HEK293 (cell line): ENCODE measurements at regions not wholly inside any gene's neighbourhood (a gene's known extent, or its start where the extent isn't known, plus 50 kb on each side); places are given as distances from the start of the nearest gene placed in this dataset.
"Not testable (repeated sequence)": the region's sequence is repeated elsewhere in the genome, so short reads cannot be mapped to it uniquely, and the experiment has no call there.

Source experiments
- CTCF ChIA-PET: fragments of 350-600 bp; formaldehyde crosslinking; extraction: SDS; loops from one replicate; lab custom pipeline; 2021; ENCODE audit warnings: antibody characterized with exemption; lab: Yijun Ruan, JAX
- POLR2A ChIA-PET: fragments of 300-600 bp; formaldehyde crosslinking; extraction: SDS; loops from one replicate; lab custom pipeline; 2020; ENCODE audit warnings: antibody characterized with exemption, inconsistent platforms; lab: Yijun Ruan, JAX
- H3K27ac ChIP-seq: fragments of 200-500 bp; sonication (Bioruptor generic); 2 replicates; pipeline ENCODE4 v1.5.1; 2014; ENCODE audit warnings: low read depth, low read length, control low read depth, inconsistent platforms; ENCODE audit errors: extremely low read depth
- H3K36me3 ChIP-seq, 2 experiments: fragments of 200-500 bp in 1 of 2; sonication (Bioruptor generic) in 1 of 2; 1 replicate in 1 of 2; 2 replicates in 1 of 2; pipeline ENCODE4 v1.5.1; 2014 to 2017; ENCODE audit warnings: inconsistent platforms in 2 of 2, low read length in 2 of 2; ENCODE audit not compliant: control insufficient read depth in 2 of 2, insufficient read depth in 1 of 2
- H3K4me1 ChIP-seq: fragments of 200-500 bp; sonication (Bioruptor generic); 2 replicates; pipeline ENCODE4 v1.5.1; 2014; ENCODE audit warnings: mild to moderate bottlenecking, low read length, inconsistent platforms; ENCODE audit not compliant: control insufficient read depth, insufficient read depth
- H3K4me3 ChIP-seq: 2 replicates; pipeline ENCODE4 v1.5.1; 2011; ENCODE audit warnings: low read depth, mild to moderate bottlenecking, control low read depth, low read length, moderate library complexity
- H3K9me3 ChIP-seq: fragments of 200-500 bp; sonication (Bioruptor generic); 2 replicates; pipeline ENCODE4 v1.5.1; 2014; ENCODE audit warnings: low read depth, low read length, inconsistent platforms; ENCODE audit not compliant: control insufficient read depth, insufficient read depth
- ZBTB20 ChIP-seq: fragments of 450-650 bp; formaldehyde crosslinking; IDR thresholded peaks from 2 replicates; pipeline ENCODE4 v1.5.1; 2016; ENCODE audit warnings: missing biosample characterization, missing genetic modification characterization
- ZEB2 ChIP-seq: fragments of 450-650 bp; formaldehyde crosslinking; IDR thresholded peaks from 2 replicates; pipeline ENCODE4 v1.5.1; 2016; ENCODE audit warnings: missing biosample characterization, missing genetic modification characterization
- ZNF274 ChIP-seq, 2 experiments: fragments of 200-500 bp in 1 of 2; fragments of 450-650 bp in 1 of 2; sonication (Bioruptor generic) in 1 of 2; formaldehyde crosslinking in 1 of 2; IDR thresholded peaks; 2 replicates each; pipeline versions ENCODE4 v1.5.1 to v1.6.1; 2014 to 2016; ENCODE audit warnings: borderline replicate concordance in 1 of 2, inconsistent platforms in 1 of 2, low read length in 1 of 2, missing biosample characterization in 1 of 2, missing genetic modification characterization in 1 of 2
- ZNF404 ChIP-seq: fragments of 450-650 bp; formaldehyde crosslinking; IDR thresholded peaks from 2 replicates; pipeline ENCODE4 v1.5.1; 2017; ENCODE audit warnings: missing biosample characterization, missing genetic modification characterization
- ZNF501 ChIP-seq: fragments of 450-650 bp; formaldehyde crosslinking; IDR thresholded peaks from 2 replicates; pipeline ENCODE4 v1.5.1; 2016; ENCODE audit warnings: missing biosample characterization, missing genetic modification characterization
- ZNF555 ChIP-seq: fragments of 450-650 bp; formaldehyde crosslinking; conservative IDR thresholded peaks from 2 replicates; pipeline ENCODE4 v1.5.1; 2017; ENCODE audit warnings: missing biosample characterization, mild to moderate bottlenecking, missing genetic modification characterization, inconsistent platforms
- ZNF654 ChIP-seq: fragments of 450-650 bp; formaldehyde crosslinking; IDR thresholded peaks from 2 replicates; pipeline ENCODE4 v1.5.1; 2016; ENCODE audit warnings: low read depth, missing biosample characterization, missing genetic modification characterization
- TF ChIP-seq, protein P1 (sequence below): fragments of 450-650 bp; formaldehyde crosslinking; IDR thresholded peaks from 2 replicates; pipeline ENCODE4 v1.5.1; 2016; ENCODE audit warnings: missing biosample characterization, missing genetic modification characterization
- TF ChIP-seq, protein P2 (sequence below): fragments of 450-650 bp; formaldehyde crosslinking; IDR thresholded peaks from 2 replicates; pipeline ENCODE4 v1.5.1; 2016; ENCODE audit warnings: missing biosample characterization, missing genetic modification characterization, low read depth
- TF ChIP-seq, protein P3 (sequence below): fragments of 450-650 bp; formaldehyde crosslinking; IDR thresholded peaks from 2 replicates; pipeline ENCODE4 v1.5.1; 2016; ENCODE audit warnings: missing biosample characterization, missing genetic modification characterization
- TF ChIP-seq, protein P4 (sequence below): fragments of 450-650 bp; formaldehyde crosslinking; IDR thresholded peaks from 2 replicates; pipeline ENCODE4 v1.5.1; 2017; ENCODE audit warnings: missing biosample characterization, missing genetic modification characterization

DNA sequence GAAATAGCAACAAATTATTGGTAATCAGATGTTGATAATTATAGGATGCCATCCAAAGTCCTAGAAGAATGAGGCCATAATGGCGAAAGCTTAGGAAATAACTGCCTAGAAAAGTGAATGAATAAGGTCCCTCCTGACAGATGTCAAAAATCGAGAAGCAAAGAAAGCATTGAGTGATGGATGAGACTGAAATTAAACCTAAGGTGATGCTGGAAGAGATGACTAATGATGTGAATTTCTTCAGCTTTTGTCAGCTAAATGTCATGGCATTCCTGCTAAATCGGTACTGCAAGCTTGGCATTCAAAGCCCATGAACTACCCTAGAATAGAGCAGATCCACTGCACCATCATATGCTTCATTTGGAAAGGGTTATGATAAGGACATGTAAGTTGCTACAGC is 74.8 kb upstream of the RGPD4 start (continued):
- TF ChIP-seq, protein P1, sequence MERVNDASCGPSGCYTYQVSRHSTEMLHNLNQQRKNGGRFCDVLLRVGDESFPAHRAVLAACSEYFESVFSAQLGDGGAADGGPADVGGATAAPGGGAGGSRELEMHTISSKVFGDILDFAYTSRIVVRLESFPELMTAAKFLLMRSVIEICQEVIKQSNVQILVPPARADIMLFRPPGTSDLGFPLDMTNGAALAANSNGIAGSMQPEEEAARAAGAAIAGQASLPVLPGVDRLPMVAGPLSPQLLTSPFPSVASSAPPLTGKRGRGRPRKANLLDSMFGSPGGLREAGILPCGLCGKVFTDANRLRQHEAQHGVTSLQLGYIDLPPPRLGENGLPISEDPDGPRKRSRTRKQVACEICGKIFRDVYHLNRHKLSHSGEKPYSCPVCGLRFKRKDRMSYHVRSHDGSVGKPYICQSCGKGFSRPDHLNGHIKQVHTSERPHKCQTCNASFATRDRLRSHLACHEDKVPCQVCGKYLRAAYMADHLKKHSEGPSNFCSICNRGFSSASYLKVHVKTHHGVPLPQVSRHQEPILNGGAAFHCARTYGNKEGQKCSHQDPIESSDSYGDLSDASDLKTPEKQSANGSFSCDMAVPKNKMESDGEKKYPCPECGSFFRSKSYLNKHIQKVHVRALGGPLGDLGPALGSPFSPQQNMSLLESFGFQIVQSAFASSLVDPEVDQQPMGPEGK (tag by site-specific recombination), result no peak
- no peak for TF ChIP-seq ZNF404 (tag by site-specific recombination)
- TF ChIP-seq ZNF274 (IDR thresholded peaks at IDR 0.05; ENCODE audit: low read length), result no peak
- no peak for TF ChIP-seq ZNF274 (tag by site-specific recombination; IDR thresholded peaks at IDR 0.05; ENCODE audit: borderline replicate concordance)
- TF ChIP-seq, all 188 proteins: peak for 0

DNA sequence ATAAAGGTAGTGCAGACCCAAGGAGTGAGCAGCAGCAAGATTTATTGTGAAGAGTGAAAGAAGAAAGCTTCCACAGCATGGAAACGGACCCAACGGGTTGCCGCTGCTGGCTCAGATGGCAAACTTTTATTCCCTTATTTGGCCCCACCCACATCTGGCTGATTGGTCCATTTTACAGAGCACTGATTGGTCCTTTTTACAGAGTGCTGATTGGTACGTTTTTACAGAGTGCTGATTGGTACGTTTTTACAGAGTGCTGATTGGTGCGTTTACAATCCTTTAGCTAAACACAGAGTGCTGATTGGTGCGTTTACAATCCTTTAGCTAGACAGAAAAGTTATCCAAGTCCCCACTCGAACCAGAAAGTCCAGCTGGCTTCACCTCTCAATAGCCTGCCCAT is 72.9 kb upstream of the RGPD4 start:
- H3K27ac ChIP-seq, H3K4me1 ChIP-seq, POLR2A ChIA-PET, H3K9me3 ChIP-seq, H3K4me3 ChIP-seq, H3K36me3 ChIP-seq: not testable (repeated sequence)
- CTCF ChIA-PET, result interaction anchor here (0.6 kb wide), 1 partner anchor 551 kb away, joined by 3 read pairs; no protein-coding TSS in a partner anchor

DNA sequence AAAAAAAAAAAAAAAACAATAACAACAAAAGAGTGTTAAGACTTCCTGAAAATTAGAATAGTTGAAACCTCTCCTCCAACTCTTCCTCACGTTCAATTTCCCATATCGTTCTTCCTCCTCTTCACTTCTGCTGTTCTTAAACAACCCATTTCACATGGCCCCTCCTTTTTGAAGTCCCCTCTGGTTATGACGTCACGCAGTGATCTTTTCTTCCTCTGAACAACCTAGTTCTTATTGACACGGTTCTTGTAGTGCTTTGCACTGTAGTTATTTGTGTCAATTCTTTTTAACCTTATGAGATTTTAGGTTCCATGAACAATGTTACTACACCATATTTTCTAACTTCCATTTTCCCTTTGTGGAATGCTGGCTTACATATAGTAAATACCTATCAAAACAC is 69.5 kb upstream of the RGPD4 start:
- POLR2A ChIA-PET, result no interaction called here
- CTCF ChIA-PET, result no interaction called here
- H3K4me1 ChIP-seq, result no peaks in the 10 kb centered on the region
- no peak overlapping the region for H3K4me3 ChIP-seq
- H3K27ac ChIP-seq, result no peak overlapping the region
- H3K9me3 ChIP-seq, result no peaks in the 10 kb centered on the region
- TF ChIP-seq, protein P1 (tag by site-specific recombination), result no peak
- TF ChIP-seq ZNF555 (tag by site-specific recombination) (no peak), ZNF654 (tag by site-specific recombination) (no peak)
- TF ChIP-seq, protein P2, sequence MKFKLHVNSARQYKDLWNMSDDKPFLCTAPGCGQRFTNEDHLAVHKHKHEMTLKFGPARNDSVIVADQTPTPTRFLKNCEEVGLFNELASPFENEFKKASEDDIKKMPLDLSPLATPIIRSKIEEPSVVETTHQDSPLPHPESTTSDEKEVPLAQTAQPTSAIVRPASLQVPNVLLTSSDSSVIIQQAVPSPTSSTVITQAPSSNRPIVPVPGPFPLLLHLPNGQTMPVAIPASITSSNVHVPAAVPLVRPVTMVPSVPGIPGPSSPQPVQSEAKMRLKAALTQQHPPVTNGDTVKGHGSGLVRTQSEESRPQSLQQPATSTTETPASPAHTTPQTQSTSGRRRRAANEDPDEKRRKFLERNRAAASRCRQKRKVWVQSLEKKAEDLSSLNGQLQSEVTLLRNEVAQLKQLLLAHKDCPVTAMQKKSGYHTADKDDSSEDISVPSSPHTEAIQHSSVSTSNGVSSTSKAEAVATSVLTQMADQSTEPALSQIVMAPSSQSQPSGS (tag by site-specific recombination), result 0 out of 2 replicates have a peak, but pooled peaks have one; percentile 37
- no peaks in the 10 kb centered on the region for H3K36me3 ChIP-seq

DNA sequence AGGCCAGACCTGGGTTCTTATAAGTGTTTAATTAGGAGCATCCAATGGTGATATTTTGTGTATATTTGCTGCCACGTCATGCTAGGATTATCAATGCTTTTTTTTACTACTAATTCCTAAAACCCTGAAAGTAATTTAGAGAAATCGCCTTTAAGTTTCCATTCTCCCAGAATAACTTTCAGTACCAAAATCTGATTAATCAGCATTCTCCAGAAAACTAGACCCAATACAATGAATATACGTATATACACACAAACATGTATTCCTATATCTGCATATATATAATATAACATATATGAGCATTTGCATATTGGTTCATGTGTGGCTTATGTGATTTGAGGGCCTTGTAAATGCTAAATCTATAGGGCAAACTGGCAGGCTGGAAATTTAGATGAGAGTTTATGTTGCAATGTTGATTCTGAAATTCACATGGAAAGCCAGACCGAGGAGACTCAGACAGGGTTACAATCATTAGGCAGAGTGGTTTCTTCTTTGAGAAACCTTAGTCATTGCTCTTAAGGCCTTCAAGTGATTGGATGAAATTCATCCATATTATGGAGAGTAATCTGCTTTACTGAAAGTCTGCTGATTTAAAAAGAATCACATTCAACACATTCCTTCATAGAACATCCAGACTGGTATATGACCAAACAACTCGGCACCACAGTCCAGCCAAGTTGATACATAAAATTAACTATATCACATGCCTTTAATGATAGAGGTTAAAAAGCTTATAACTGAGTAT is 65.9 kb upstream of the RGPD4 start:
- CTCF ChIA-PET, result no interaction called here
- H3K36me3 ChIP-seq, result no peaks in the 10 kb centered on the region
- no peak overlapping the region for H3K4me3 ChIP-seq
- no peaks in the 10 kb centered on the region; the same call in 1 of the 2 replicates for H3K9me3 ChIP-seq
- H3K27ac ChIP-seq, result no peak overlapping the region
- no peaks in the 10 kb centered on the region for H3K4me1 ChIP-seq
- POLR2A ChIA-PET, result no interaction called here
- TF ChIP-seq, protein P3, sequence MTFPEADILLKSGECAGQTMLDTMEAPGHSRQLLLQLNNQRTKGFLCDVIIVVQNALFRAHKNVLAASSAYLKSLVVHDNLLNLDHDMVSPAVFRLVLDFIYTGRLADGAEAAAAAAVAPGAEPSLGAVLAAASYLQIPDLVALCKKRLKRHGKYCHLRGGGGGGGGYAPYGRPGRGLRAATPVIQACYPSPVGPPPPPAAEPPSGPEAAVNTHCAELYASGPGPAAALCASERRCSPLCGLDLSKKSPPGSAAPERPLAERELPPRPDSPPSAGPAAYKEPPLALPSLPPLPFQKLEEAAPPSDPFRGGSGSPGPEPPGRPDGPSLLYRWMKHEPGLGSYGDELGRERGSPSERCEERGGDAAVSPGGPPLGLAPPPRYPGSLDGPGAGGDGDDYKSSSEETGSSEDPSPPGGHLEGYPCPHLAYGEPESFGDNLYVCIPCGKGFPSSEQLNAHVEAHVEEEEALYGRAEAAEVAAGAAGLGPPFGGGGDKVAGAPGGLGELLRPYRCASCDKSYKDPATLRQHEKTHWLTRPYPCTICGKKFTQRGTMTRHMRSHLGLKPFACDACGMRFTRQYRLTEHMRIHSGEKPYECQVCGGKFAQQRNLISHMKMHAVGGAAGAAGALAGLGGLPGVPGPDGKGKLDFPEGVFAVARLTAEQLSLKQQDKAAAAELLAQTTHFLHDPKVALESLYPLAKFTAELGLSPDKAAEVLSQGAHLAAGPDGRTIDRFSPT (tag by site-specific recombination), result no peak
- TF ChIP-seq ZBTB20 (tag by site-specific recombination) (no peak), ZEB2 (tag by site-specific recombination) (no peak), ZNF501 (tag by site-specific recombination) (no peak)
- TF ChIP-seq, protein P4, sequence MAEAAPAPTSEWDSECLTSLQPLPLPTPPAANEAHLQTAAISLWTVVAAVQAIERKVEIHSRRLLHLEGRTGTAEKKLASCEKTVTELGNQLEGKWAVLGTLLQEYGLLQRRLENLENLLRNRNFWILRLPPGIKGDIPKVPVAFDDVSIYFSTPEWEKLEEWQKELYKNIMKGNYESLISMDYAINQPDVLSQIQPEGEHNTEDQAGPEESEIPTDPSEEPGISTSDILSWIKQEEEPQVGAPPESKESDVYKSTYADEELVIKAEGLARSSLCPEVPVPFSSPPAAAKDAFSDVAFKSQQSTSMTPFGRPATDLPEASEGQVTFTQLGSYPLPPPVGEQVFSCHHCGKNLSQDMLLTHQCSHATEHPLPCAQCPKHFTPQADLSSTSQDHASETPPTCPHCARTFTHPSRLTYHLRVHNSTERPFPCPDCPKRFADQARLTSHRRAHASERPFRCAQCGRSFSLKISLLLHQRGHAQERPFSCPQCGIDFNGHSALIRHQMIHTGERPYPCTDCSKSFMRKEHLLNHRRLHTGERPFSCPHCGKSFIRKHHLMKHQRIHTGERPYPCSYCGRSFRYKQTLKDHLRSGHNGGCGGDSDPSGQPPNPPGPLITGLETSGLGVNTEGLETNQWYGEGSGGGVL (tag by site-specific recombination), result no peak
